Fibroblast of villous mesenchyme (primary cell): ENCODE measurements at regions not wholly inside any gene's neighbourhood (a gene's known extent, or its start where the extent isn't known, plus 50 kb on each side); places are given as distances from the start of the nearest gene placed in this dataset.

Experiments used
- DNase-seq: peaks from one replicate; pipeline ENCODE4 v3.0.0-alpha.2; 2010; ENCODE audit warnings: low read depth
- H3K4me3 ChIP-seq: 2 replicates; pipeline ENCODE4 v1.5.1; 2011; ENCODE audit warnings: low read depth, mild to moderate bottlenecking, low read length
- CTCF ChIP-seq: IDR thresholded peaks from 2 replicates; pipeline ENCODE4 v1.5.1; 2012; ENCODE audit warnings: low read depth, mild to moderate bottlenecking, low read length; ENCODE audit not compliant: insufficient read depth

GRCh38 chr14:64649383-64649998, 54.7 kb upstream of the PLEKHG3 start:
- TF ChIP-seq CTCF, result no peak
- no peak overlapping the region for H3K4me3 ChIP-seq
- DNase-seq, result peak; percentile 93

GRCh38 chr14:64653900-64654245, 50.4 kb upstream of the PLEKHG3 start:
- DNase-seq, result no peak

GRCh38 chr14:64654246-64654900, 49.9 kb upstream of the PLEKHG3 start:
- peak; percentile 93 for DNase-seq
- no peak for TF ChIP-seq CTCF
- H3K4me3 ChIP-seq, result no peak overlapping the region

More at GRCh38 chr14:64653900-64654245, 50.4 kb upstream of the PLEKHG3 start:
- TF ChIP-seq CTCF, result no peak
- H3K4me3 ChIP-seq, result no peak overlapping the region
